IPS-NIHi11 (cell line): ENCODE measurements at regions not wholly inside any gene's neighbourhood (a gene's known extent, or its start where the extent isn't known, plus 50 kb on each side); places are given as distances from the start of the nearest gene placed in this dataset.
A peak's percentile ranks its signal among the peaks of the same experiment; 100 is the strongest.
"Not testable (repeated sequence)": the region's sequence is repeated elsewhere in the genome, so short reads cannot be mapped to it uniquely, and the experiment has no call there.

Experiments used
- DNase-seq: peaks from one replicate; pipeline ENCODE4 v3.0.0; 2012; ENCODE audit warnings: mixed read lengths, low spot score

DNA sequence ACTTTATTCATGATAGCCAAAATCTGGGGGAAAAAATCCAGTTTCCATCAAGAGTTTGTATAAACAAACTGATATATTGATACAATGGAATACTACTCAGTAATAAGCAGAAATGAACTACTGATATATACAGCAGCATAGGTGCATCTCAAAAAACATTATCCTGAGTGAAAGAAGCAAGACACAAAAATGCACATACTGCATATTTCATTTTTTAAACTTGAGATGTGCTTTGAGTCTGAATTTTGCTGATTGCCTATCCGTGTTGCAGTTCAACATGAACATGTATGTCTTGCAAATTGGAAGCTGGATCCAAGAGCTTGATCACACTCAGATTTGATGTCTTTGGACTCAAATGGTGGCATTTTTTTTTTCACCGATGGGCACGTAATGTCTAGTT lies 132.4 kb downstream of the TSEN15 start:
- no peak for DNase-seq

DNA sequence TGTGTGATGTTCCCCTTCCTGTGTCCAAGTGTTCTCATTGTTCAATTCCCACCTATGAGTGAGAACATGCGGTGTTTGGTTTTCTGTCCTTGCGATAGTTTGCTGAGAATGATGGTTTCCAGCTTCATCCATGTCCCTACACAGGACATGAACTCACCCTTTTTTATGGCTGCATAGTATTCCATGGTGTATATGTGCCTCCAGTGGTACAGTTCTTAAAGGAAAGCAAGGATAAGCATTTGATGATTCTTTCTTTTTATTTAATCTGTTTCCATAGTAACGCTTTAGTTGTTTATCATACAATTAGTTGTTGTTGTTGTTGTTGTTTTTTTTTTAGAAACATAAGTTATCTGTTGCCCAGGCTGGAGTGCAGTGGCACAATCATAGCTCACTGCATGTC lies 133.1 kb downstream of the TSEN15 start:
- not testable (repeated sequence) for DNase-seq

DNA sequence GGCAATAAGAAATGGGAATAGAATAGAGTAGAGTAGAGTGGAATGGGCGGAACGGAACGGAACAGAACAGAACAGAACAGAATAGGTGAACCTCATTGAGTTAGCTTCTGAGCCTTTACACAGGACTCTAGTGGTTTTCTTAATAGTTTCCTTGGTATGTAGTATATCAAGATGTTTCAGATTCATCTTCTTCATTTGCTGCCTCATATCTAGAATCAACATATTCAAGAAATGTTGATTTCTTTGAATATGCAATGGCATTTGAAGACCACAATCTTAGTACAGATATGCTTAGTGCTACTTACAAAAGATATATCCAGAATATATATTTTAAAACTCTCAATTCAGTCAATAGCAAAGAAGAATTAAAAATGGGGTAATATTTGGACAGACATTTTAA lies 133.8 kb downstream of the TSEN15 start:
- no peak for DNase-seq

DNA sequence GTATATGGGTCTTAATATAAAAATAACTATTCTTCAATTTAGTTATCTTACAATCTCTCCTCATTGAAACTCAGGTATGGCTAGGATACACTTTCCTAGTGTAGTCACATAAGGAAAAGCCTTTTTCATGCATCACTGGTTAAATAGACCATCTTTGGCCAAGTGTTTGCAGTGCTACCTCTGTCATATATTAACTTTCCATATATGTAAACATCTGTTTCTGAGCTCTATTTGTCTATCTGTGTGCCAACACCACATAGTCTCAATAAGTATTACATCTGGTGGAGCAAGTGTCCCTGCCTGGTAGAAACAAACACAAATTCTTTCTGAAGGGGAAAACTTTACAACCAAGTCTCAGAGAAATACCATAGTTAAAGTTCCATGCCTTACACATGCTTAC lies 134.6 kb downstream of the TSEN15 start:
- DNase-seq = no peak

DNA sequence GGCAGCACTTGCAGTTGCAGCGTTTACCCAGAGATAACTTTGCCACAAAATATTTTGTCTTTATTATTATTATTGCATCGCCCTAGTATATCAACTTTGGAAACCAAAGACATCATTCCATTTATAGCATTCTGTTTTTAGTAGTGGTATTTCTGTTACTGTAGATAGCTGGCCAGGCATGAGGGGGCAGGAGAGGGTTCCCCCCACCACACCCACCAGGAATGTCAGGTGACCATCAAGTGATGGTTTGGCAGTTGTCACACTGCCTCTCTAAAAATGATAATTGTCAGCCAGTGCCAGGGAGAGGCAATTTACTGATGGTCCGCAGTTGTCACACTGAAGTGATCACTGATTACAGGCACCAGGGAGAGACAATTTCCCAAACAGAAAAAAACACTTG lies 135.6 kb downstream of the TSEN15 start:
- DNase-seq = no peak

DNA sequence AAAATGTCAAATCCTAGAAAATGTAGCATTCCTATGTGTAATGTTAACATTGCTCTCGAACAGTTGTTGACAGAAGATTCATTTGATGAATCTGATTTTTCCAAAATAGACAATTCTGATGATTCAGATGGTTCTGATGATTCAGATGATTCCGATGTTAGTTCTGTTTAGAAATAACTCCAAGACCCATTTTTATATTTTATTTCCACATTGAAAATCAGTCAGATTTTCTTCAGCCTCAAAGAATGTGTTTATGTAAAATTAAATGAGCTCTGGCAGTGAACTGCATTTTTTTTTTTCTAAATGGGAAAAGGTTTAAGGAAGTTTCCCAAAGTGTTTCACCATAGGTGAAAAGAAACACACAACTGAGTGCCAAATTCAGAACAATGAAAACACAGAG lies 136.5 kb downstream of the TSEN15 start:
- DNase-seq = no peak

DNA sequence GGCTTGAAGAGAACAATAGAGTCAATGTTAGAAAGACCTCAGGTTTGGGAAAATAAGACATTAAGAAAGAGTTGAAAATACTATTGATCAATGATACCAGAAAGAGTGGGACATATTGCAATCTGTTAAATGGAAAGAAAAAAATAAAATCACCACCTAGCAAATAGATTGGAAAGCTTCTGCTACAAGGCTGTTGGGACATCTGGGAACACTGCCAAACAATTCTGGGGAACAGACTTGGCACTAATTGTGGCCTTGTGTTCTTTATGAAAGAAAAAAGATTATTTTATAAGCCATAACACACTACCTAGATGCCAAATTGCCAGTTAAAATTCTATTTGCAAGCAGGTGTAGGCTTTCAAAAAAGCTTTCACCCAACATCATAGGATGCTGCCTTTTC lies 137.8 kb downstream of the TSEN15 start:
- DNase-seq = no peak

DNA sequence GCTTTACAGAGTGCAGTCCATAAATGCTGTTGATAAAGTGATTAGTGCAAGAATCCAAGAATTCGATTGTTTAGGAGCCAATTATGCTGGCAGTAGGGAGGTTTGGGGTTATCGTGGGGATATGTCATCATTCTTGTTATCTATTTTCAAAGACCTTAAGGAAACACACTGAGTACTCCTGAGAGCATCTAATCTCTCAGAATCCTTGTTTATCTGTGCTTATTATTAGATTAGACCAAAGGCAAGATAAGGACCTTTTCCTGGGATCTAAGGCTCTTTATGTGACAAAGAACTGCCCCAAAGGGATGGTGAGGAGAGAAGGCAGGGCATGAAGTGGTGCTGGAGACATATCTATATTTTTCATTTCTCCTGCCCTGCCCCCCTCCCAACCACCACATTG lies 139.1 kb downstream of the TSEN15 start:
- no peak for DNase-seq

DNA sequence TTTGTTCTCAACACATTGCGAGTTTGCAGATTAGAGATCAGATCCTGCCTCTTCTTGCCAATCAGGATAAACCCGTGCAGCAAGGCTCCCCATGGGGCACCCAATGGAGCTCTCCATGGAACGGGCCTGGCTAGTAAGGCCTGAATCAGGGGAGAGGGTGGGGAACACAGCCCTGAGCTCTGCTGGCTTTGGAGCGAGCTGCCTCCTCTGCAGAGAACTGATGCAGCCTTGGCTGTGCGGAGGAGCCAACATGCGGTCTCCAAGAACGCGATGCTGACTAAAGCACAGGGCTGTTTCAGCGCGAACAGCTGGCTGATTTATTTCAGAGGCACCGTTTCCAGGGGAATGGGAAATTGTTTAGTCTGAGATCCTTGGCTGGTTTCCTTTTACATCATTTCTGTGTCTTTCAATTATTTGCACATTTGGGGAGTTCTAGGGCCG lies 139.7 kb downstream of the TSEN15 start:
- DNase-seq = no peak

DNA sequence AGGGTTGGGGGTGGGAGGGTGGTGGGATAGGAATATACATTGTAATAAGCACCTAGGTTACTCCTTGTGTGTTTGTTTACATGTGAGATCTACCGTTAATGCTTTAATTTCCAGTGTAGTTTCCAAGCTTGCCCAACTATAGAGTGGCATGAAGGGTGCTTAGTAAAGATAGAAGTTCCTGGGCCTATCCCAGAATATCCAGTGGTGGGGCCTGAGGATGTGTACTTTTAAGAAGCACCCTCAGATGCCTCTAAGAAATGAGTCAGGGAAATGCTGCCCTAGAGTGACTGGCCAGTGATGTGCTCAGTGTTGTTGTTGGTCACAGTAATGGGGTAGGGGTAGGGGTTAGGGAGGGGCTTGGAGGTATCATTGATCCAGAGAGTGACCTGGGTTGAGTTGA lies 141.3 kb downstream of the TSEN15 start:
- DNase-seq = no peak

DNA sequence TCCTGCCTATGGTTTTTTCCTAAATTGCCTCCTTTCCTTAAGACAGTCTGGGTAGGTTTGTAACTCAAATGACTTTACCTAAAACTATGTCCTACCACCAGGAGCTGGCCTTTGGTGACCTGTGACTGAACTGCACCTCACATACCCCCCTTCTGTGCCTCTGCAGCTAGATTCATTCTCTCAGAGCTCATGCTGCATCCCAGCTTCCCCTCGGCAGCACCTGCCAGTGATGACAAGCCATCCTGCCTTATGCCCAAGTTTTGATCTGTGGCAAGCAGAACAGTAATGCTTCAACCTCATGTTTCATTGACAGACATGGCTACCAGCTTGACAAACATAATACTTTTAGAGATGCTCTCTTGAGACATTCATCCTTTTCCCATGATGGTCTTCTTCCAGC lies 141.9 kb downstream of the TSEN15 start:
- DNase-seq = no peak

DNA sequence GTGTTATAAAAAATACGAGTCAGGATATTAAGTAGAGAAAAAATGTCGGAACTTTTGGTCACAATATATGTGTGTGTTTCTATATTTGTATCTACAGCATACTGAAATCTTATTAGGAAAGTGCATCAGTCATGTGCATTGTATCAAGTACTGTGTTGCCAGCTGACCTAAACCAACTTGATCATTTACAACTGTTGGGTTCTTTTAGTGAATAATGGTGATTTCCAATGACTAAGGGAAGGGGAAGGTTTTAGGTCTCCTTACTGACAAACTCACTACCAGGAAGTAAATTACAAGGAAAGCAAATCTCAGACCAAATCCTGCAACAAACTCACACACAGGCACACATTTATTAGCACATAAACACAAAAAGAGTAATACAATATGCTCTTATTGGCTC lies 142.7 kb downstream of the TSEN15 start:
- no peak for DNase-seq

DNA sequence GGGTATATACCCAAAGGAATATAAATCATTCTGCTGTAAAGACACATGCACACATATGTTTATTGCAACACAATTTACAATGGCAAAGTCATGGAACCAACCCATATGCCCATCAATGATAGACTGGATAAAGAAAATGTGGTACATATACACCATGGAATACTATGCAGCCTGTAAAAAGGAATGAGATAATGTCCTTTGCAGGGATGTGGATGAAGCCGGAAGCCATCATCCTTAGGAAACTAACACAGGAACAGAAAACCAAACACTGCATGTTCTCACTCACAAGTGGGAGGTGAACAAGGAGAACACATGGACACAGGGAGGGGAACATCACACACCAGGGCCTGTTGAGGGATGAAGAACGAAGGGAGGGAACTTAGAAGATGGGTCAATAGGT lies 144.2 kb downstream of the TSEN15 start:
- DNase-seq = not testable (repeated sequence)

DNA sequence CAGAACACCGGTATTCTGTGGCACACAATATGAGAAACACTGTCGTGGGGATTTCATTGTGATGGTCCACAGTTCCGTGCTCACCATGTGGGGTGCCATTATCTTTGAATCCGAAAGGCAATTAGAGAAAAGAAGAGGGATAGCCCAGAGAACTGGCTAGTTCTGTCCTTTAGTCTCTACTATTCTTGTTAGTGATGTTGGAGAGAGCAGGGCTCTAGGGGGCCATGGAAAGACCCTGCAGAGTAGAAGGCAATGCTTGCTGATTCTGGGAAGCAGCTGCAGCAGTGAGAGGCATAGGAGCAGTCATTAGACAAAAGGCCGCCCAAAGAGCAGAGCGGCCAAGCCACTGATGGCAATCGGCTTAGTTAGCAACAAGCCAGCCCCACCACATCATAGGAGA lies 146.3 kb downstream of the TSEN15 start:
- DNase-seq = no peak

DNA sequence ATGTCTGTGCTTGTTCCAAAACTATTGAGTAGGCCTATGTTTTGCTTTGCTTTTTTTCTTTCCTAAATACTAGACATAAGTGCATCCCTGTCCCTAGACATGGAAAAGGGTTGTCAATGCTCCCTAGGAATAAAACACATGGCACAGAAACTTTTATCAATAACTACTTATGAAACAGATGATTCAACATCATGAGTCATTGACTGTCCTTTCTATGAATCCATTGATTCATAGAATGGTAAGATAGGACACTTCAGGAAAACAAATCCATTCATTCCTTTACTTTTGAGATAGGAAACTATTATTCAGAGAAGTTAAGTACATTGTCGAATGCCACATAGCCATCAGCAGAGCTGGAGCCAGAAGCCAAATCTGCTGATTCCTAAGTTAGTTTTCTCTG lies 147.5 kb downstream of the TSEN15 start:
- no peak for DNase-seq

DNA sequence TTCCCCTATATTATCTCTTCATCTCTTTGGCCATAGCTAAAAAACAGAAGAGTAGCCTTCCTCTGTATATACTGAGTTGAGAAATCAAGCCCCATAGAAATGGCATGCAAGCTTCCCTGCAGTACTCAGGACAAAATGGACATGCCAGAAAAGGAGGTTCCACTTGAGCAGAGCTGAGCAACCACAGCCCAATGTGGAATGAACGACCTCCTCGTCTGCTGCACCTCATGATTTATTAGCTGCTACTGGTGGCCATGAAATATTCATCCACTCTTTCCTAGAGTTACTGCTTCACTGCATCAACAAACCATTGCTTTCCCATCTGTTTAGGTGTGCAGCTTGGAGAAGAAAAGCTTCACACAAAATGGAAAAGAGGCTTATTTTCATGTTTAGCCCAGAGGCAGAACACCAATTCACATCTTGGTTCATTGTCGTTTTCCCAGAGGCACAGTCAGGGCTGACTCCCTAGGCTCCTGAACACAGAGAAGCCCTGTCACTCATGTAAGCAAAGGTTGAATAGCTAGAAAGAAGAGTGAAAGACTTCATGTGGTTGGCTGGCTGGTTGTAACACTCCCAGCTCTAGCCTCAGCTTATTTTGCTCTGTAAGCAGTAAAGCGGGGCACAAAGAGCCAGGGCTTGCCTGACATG lies 148.0 kb downstream of the TSEN15 start:
- no peak for DNase-seq

DNA sequence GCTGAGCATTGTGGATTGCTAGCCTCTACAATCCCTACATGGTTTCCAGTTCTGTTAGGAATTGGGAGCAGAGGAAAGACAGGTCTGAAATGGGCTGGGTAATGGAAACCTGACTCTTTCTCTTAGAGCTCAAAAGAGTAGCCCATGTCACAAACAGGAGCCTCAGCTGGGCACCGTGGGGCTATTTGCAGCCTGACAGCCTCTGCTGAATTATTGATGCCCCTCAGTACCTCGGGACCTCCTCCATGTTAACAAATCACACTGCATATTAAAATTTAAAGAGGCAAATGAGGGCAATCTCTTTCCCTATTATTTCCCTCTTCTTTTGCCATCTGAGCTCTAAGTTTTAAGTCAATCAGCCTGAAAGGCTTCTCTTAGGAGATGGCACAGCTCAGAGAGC lies 157.1 kb downstream of the TSEN15 start:
- no peak for DNase-seq

DNA sequence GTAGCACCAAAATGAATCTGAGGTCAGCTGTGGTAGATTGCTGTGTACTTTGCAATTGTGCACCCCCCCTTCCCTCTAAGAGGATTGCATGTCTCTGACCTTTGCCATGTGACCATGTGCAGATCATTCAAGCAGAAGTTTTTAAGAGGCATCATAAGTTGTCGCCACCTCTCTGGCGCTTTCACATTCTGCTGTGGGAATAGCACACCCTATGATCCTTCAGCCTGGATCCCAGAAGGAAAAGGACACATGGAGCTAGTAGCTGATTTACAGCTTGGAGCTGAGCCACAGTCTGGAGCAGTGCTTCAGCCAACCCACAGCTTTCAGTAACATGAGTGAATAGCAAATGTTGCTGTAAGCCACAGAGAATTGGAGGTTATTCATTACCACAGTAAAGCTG lies 158.5 kb downstream of the TSEN15 start:
- no peak for DNase-seq

DNA sequence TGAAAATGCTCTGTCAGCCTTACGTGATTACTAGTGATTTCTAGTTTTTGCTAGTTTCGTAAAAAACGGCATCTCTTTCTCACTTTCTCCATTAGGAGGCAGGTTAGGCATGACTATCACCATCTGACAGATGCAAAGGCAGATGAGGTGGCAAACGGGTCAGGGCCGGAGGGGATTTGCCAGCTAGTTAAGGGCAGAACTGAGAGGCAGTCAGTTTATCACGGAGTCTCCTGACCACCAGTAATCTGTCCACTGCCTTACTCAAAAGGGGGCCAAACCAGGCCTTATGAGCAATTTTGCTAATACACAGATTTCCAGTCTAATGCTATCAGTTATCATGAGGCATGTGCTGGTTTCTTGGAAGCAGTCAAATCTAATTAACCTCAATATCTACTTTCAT lies 159.3 kb downstream of the TSEN15 start:
- no peak for DNase-seq

DNA sequence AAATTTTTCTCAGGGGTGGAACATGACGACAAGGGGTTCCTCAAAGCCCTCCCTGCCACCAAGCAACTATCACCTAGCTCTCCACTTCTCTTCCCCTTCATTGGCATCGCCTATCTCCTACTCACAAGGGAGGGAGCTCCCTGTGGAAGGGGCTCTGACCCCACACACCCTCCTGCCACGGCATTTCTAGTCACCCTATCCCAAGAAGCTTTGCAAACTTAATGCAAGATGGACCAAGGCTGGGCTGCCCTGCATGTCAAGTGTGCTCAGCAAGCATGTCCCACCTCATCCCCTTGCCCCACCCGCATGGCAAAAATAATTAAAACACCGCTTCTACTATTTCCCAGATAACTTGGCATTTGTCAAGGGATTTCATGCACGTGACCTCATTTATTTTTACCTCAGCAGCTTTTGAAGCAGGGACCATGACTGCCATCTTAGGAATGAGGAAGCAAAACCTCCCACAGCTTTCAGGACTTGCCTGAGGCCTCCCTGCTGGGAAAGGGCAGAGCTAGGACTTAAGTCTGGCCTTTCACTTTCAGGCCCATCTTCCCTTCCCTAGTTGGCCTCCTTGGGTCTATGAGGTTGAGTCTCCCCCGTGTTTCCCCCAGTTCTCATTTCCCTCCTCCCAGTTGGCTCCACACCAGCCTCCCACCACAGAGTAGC lies 161.3 kb downstream of the TSEN15 start:
- peak; percentile 35 for DNase-seq

DNA sequence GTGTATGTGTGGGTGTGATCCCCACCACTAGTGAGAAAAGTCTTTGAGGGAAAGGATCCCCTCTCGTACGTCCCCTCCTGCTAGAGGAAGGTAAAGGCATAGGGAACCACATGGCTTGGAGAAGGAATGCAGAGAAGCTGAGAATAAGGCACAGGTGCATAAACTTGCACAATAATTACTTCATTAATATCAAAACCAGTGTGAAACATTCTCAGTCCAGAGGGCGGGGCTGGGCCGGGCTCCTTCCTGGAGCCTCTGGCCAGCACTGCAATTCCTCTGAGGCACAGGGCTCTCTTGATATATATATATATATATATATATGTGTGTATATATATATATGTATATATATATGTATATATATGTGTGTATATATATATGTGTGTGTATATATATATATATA lies 162.6 kb downstream of the TSEN15 start:
- DNase-seq = no peak

DNA sequence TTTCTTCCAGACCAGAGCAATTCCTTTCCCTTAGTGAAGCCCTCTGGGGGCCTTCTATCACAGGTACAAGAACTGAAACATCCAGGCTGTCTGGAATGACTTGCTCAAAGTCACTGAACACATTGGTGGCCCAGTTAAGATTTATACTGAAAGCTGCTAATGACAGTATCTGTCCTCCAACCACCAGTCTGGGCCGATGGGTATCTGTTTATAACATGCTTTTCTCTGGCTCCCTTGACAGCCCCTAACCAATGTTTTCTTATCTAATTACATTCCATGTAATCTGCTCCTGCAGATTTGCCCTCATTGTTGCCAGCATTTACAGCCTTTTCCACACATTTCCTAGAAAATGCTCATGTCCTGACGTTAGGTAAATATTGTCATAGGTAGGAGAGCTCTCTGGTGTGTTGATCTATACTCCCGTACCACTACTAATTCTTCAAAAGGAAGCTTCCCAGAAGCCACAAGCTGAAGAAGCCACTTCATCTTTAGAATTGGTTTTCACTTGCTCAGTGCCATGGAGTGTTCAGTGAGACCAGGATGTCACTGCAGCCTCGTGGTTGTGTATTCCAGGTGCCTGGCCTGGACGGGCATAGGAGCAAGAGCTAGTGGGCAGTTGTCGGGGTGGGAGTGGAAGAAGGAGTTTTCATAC lies 163.9 kb downstream of the TSEN15 start:
- no peak for DNase-seq

DNA sequence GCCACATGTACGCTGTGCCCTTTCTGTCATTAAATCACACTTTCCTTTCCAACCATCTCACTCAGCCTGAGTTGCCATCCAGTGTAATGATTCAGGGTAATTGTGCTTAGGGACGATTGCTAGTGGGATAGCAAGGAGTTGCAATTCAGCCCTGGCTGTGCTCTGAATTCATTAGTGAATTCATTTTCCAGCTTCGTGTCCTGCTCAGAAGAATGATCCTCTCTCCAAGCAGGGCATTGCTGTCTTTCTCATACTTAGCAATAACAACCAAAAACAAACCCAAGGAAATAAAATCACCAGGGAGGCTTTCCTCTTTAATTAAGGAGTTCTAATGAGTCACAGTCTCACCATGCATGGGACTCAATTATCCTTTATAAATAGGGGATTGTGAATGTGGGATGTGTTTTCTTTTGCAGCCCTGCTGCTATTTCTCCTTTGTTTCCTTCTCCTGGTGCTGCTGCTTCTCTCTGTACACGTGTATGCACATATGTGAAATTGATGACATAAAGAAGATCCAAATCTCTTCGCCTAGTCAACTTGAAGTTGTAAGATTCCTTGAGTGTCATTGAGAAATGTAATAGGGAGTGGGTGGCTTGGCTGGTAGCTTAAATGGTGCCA lies 167.0 kb downstream of the TSEN15 start:
- no peak for DNase-seq
